Gastrocnemius medialis (tissue), 4 donors: ENCODE measurements at regions not wholly inside any gene's neighbourhood (a gene's known extent, or its start where the extent isn't known, plus 50 kb on each side); places are given as distances from the start of the nearest gene placed in this dataset.

ENCODE experiments used
- CTCF ChIP-seq, 5 experiments: fragments of 450-650 bp in 3 of 5; fragments of 200-600 bp in 2 of 5; sonication (generic) in 2 of 5; IDR thresholded peaks in 4 of 5; conservative IDR thresholded peaks in 1 of 5; 1 replicate in 4 of 5; 2 replicates in 1 of 5; pipeline ENCODE4 v1.5.1; 2016 to 2019; ENCODE audit warnings: antibody characterized with exemption in 5 of 5, mild to moderate bottlenecking in 3 of 5, moderate library complexity in 3 of 5
- POLR2A ChIP-seq, 2 donors: fragments of 450-650 bp; IDR thresholded peaks; one replicate each; pipeline ENCODE4 v1.6.1; 2017; ENCODE audit warnings: antibody characterized with exemption in 2 of 2, mild to moderate bottlenecking in 2 of 2, moderate library complexity in 2 of 2

- TF ChIP-seq POLR2A (IDR thresholded peaks at IDR 0.05) (no peak), CTCF (IDR thresholded peaks at IDR 0.05 in 4 of 5, conservative IDR thresholded peaks at IDR 0.05 in 1 of 5) (no peak)
These were observed 166.4 kb downstream of the EFNB2 start for GRCh38 chr13:106369091-106369490.
